ENCODE measurements at regions not wholly inside any gene's neighbourhood (a gene's known extent, or its start where the extent isn't known, plus 50 kb on each side); places are given as distances from the start of the nearest gene placed in this dataset.

- DNase-seq (ENCODE audit: low read depth in 2 of 2) = no peak
These were observed 580.6 kb downstream of the LMO7 start for GRCh38 chr13:76216729-76217128.

GRCh38 chr13:76214001-76214400 is 577.9 kb downstream of the LMO7 start:
- DNase-seq (ENCODE audit: low read depth in 2 of 2) = no peak

GRCh38 chr13:76213423-76213904 is 577.3 kb downstream of the LMO7 start:
- no peak for DNase-seq (ENCODE audit: low read depth in 2 of 2)

- DNase-seq (ENCODE audit: low read depth in 2 of 2) = no peak
These were observed 574.1 kb downstream of the LMO7 start for GRCh38 chr13:76210262-76210661.

- no peak for DNase-seq (ENCODE audit: low read depth in 2 of 2)
These were observed 562.5 kb downstream of the LMO7 start for GRCh38 chr13:76198568-76199163.

GRCh38 chr13:76189882-76190519 is 553.9 kb downstream of the LMO7 start:
- no peak for DNase-seq (ENCODE audit: low read depth in 2 of 2)

GRCh38 chr13:76175961-76176725 is 540.0 kb downstream of the LMO7 start:
- no peak for DNase-seq (ENCODE audit: low read depth in 2 of 2)

GRCh38 chr13:76168661-76169060 is 532.5 kb downstream of the LMO7 start:
- DNase-seq (ENCODE audit: low read depth in 2 of 2) = no peak

- DNase-seq (ENCODE audit: low read depth in 2 of 2) = no peak
These were observed 528.2 kb downstream of the LMO7 start for GRCh38 chr13:76164290-76164689.

GRCh38 chr13:76163761-76164160 is 527.6 kb downstream of the LMO7 start:
- DNase-seq (ENCODE audit: low read depth in 2 of 2) = no peak

GRCh38 chr13:76160961-76161925 is 525.1 kb downstream of the LMO7 start:
- no peak for DNase-seq (ENCODE audit: low read depth in 2 of 2)

GRCh38 chr13:76160506-76160905 is 524.4 kb downstream of the LMO7 start:
- DNase-seq (ENCODE audit: low read depth in 2 of 2) = no peak

- DNase-seq (ENCODE audit: low read depth in 2 of 2) = no peak
These were observed 521.8 kb downstream of the LMO7 start for GRCh38 chr13:76157926-76158325.

- DNase-seq (ENCODE audit: low read depth in 2 of 2) = no peak
These were observed 517.1 kb downstream of the LMO7 start for GRCh38 chr13:76153239-76153638.

GRCh38 chr13:76148926-76149325 is 512.8 kb downstream of the LMO7 start:
- no peak for DNase-seq (ENCODE audit: low read depth in 2 of 2)

- no peak for DNase-seq (ENCODE audit: low read depth in 2 of 2)
These were observed 512.2 kb downstream of the LMO7 start for GRCh38 chr13:76148374-76148773.

GRCh38 chr13:76132532-76132931 is 496.4 kb downstream of the LMO7 start:
- no peak for DNase-seq (ENCODE audit: low read depth in 2 of 2)

GRCh38 chr13:76131551-76131950 is 495.4 kb downstream of the LMO7 start:
- DNase-seq (ENCODE audit: low read depth in 2 of 2) = no peak

- no peak for DNase-seq (ENCODE audit: low read depth in 2 of 2)
These were observed 493.3 kb downstream of the LMO7 start for GRCh38 chr13:76129305-76130000.

GRCh38 chr13:76127922-76128321 is 491.8 kb downstream of the LMO7 start:
- no peak for DNase-seq (ENCODE audit: low read depth in 2 of 2)

- DNase-seq (ENCODE audit: low read depth in 2 of 2) = no peak
These were observed 487.4 kb downstream of the LMO7 start for GRCh38 chr13:76123548-76123947.
